Pons (tissue), 1 donor: ENCODE measurements at regions not wholly inside any gene's neighbourhood (a gene's known extent, or its start where the extent isn't known, plus 50 kb on each side); places are given as distances from the start of the nearest gene placed in this dataset.

ENCODE experiments used
- DNase-seq: peaks from one replicate; pipeline ENCODE4 v3.0.0-alpha.2; 2016; ENCODE audit warnings: low spot score

GRCh38 chr13:73397496-73398305 is 338.9 kb downstream of the KLF5 start:
- DNase-seq = no peak

- no peak for DNase-seq
Measured at GRCh38 chr13:73394066-73394465, 335.3 kb downstream of the KLF5 start.

- no peak for DNase-seq
Measured at GRCh38 chr13:73390100-73390499, 331.3 kb downstream of the KLF5 start.

- no peak for DNase-seq
Measured at GRCh38 chr13:73388586-73388985, 329.8 kb downstream of the KLF5 start.

- no peak for DNase-seq
Measured at GRCh38 chr13:73387318-73387717, 328.5 kb downstream of the KLF5 start.

- no peak for DNase-seq
Measured at GRCh38 chr13:73385848-73386247, 327.0 kb downstream of the KLF5 start.

GRCh38 chr13:73372666-73373627 is 314.1 kb downstream of the KLF5 start:
- no peak for DNase-seq

- no peak for DNase-seq
Measured at GRCh38 chr13:73370066-73370465, 311.3 kb downstream of the KLF5 start.

- no peak for DNase-seq
Measured at GRCh38 chr13:73369095-73369494, 310.3 kb downstream of the KLF5 start.

GRCh38 chr13:73368608-73369007 is 309.8 kb downstream of the KLF5 start:
- no peak for DNase-seq

GRCh38 chr13:73367886-73368285 is 309.1 kb downstream of the KLF5 start:
- no peak for DNase-seq

- no peak for DNase-seq
Measured at GRCh38 chr13:73366241-73366640, 307.4 kb downstream of the KLF5 start.

GRCh38 chr13:73365681-73366080 is 306.9 kb downstream of the KLF5 start:
- DNase-seq = no peak

GRCh38 chr13:73365252-73365651 is 306.4 kb downstream of the KLF5 start:
- DNase-seq = no peak

- DNase-seq = no peak
Measured at GRCh38 chr13:73364736-73365135, 305.9 kb downstream of the KLF5 start.

- no peak for DNase-seq
Measured at GRCh38 chr13:73358606-73359095, 299.8 kb downstream of the KLF5 start.

- no peak for DNase-seq
Measured at GRCh38 chr13:73355134-73355533, 296.3 kb downstream of the KLF5 start.

- no peak for DNase-seq
Measured at GRCh38 chr13:73351730-73352129, 292.9 kb downstream of the KLF5 start.

GRCh38 chr13:73341748-73342147 is 282.9 kb downstream of the KLF5 start:
- DNase-seq = no peak

GRCh38 chr13:73340069-73340468 is 281.3 kb downstream of the KLF5 start:
- DNase-seq = no peak

- no peak for DNase-seq
Measured at GRCh38 chr13:73339086-73339485, 280.3 kb downstream of the KLF5 start.

GRCh38 chr13:73338389-73338788 is 279.6 kb downstream of the KLF5 start:
- DNase-seq = no peak

- DNase-seq = no peak
Measured at GRCh38 chr13:73337532-73337931, 278.7 kb downstream of the KLF5 start.
